Cardiac fibroblast (primary cell): ENCODE measurements at regions not wholly inside any gene's neighbourhood (a gene's known extent, or its start where the extent isn't known, plus 50 kb on each side); places are given as distances from the start of the nearest gene placed in this dataset.
A peak's percentile ranks its signal among the peaks of the same experiment; 100 is the strongest.
"Not testable (repeated sequence)": the region's sequence is repeated elsewhere in the genome, so short reads cannot be mapped to it uniquely, and the experiment has no call there.

ENCODE experiments used
- DNase-seq, 2 donors: peaks; one replicate each; pipeline versions ENCODE4 v3.0.0 to v3.0.0-alpha.2; 2010; ENCODE audit warnings: low read depth in 2 of 2
- H3K4me3 ChIP-seq, 2 donors: replicated peaks in 1 of 2; 1 replicate in 1 of 2; 2 replicates in 1 of 2; pipeline ENCODE4 v1.5.1; 2011; ENCODE audit warnings: low read depth in 2 of 2, low read length in 2 of 2, mild to moderate bottlenecking in 2 of 2, moderate library complexity in 1 of 2
- TF ChIP-seq, protein P1 (sequence below): IDR thresholded peaks from one replicate; pipeline ENCODE4 v1.5.1; 2011; ENCODE audit warnings: low read depth, mild to moderate bottlenecking, low read length, inconsistent platforms

DNA sequence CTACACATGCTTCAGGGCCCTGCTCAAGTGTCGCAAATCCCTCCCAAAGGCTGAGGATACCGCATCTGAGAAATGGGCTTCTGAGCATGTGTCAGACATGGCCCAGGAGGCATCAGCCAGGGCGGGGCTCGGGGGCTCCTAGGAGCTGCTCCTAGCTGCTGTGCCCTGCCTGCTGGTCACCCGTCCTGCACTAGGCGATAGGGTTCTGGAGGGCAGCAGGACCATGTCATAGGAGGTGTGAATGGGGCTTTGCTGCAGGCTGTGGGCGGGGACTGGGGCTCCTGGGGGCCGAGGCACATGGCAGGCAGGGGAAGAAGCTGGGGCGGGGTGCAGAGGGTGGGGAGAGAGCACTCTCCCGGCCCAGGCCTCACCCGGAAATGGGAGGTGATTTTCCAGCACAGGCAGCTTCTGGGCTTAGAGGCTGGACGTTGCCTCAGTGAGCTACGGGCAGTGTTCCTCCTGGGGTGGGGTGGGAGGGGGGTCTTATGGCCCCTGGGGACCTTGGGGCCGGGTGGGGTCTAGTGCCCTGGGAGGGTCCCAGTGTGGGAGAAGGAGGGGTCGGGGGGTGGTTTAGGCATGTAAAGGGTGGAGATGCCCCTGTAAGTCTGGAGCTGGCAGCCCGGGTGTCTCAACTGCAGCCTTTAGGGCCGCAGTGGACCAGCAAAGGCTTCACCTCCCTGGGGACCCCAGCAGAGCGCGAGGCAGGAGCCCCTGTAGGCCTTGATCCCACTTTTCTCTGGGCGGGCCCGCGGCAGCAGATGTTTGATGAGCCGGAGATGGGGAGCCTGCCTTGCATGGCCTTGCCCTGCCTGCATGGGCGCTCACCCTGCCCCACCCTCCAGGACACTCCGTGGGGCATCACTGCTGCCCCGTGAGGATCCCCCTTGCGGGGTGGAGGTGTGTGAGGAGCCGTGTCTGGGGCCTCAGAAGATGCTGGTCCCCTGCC, 98.6 kb upstream of the LRPAP1 start:
- TF ChIP-seq, protein P1, sequence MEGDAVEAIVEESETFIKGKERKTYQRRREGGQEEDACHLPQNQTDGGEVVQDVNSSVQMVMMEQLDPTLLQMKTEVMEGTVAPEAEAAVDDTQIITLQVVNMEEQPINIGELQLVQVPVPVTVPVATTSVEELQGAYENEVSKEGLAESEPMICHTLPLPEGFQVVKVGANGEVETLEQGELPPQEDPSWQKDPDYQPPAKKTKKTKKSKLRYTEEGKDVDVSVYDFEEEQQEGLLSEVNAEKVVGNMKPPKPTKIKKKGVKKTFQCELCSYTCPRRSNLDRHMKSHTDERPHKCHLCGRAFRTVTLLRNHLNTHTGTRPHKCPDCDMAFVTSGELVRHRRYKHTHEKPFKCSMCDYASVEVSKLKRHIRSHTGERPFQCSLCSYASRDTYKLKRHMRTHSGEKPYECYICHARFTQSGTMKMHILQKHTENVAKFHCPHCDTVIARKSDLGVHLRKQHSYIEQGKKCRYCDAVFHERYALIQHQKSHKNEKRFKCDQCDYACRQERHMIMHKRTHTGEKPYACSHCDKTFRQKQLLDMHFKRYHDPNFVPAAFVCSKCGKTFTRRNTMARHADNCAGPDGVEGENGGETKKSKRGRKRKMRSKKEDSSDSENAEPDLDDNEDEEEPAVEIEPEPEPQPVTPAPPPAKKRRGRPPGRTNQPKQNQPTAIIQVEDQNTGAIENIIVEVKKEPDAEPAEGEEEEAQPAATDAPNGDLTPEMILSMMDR: no peak
- H3K4me3 ChIP-seq: no peak overlapping the region
- peak in 1 of 2 donors; percentile 4 for DNase-seq

DNA sequence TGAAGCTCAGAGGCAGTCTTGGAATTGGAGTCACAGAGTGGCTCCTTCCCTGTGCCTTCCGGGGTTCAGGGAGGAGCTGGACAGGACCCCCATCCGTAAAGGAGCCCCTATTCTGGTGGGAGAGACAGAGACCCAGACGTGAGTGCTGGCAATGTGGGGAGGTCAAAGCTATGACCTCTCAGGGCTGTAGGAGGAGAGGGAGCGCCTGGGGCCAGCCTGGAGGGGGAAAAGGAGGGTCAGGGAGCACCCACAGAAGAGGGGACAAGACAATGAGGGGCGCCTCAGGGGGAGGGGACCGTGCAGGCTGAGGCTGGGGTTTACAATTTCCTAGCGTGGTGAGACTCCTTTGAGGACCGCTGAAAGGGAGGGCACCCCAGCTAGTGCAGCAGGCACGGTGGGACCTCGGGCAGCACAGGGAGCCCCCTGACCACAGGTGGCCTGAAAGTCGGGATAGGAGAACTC, 97.9 kb upstream of the LRPAP1 start:
- TF ChIP-seq, protein P1: no peak
- H3K4me3 ChIP-seq: no peak overlapping the region
- no peak for DNase-seq

- TF ChIP-seq, protein P1: no peak
- H3K4me3 ChIP-seq: no peak overlapping the region
- DNase-seq: no peak
Measured at GRCh38 chr4:3629665-3630064, 97.4 kb upstream of the LRPAP1 start.

DNA sequence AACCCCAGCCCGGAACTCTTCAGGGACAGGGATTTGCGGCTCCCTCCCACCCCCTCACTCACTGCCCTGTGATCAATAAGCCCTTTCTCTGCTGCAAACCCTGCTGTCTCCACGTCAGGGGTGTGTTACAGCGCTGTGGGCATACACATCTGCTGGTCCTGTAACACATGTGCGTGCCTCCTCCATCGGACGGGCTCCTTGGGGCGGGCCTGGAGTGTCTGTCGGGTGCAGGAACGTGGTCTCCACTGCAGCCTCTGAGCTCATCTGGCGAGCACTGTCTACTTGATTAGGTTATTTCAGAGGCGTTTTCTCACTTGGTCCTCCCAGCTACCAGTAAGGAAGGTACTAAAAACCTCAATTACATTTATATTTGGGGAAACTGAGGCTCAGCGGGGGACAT, 97.0 kb upstream of the LRPAP1 start:
- not testable (repeated sequence) for DNase-seq, H3K4me3 ChIP-seq

DNA sequence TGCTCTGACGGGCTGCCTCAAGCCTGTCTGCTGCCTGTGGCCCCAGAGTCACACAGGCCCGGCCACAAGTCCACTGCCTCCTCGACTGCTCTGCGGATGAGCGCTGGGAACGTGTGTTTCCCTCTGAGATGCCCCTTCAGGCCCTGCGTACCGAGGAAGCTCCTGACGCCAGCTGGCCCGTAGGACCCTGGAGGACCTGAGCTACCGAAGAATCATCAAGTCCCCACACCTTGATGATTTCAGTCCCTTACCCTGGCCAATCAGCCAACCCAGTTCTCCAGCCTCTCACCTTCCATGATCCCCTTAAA, 96.6 kb upstream of the LRPAP1 start:
- DNase-seq: no peak

DNA sequence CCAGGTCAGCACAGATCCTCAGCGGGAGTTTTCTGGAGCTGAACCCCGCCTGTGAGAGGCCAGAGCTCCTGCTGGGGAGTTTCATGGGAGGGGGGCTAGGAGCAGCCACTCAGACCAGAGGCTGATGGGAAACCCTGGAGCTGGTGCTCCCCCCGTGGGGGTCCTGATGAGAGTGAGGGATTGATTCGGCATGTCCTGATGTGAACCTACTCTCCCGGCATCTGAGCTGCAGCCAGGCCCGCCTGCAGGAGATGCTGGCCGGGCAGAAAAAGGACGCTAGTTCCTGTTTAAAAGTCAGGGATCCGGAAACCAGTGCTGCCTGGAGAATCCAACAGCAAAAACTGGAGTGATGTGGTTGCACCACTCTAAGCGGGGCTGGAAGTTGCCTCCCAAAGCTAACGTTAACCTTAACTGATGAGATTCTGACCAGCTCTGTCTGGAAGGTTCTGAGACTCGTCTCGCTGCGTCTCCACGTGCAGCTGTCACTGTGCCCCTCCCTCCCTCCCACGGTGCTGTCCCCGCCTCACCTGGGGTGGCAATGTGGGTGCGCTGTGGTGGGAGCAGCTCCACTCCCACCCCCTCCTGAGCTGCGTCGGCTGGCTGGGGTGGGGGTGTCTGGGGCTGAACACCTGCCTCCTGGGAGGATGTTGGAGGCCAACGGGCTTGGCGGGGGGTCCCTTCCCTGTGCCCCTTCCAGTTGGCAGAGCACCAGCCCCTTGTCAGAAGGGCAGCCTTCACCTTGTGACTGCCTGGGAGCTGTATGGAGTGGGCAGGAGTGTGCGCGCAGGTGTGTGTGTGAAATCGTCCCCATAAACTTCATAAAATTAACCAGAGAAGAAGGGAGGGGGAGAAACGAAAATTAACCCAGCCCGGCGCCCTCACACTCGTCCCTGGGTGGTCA, 96.0 kb upstream of the LRPAP1 start:
- H3K4me3 ChIP-seq, DNase-seq: not testable (repeated sequence)

More for the DNA sequence above, 96.6 kb upstream of the LRPAP1 start:
- no peak overlapping the region for H3K4me3 ChIP-seq
- TF ChIP-seq, protein P1: no peak

DNA sequence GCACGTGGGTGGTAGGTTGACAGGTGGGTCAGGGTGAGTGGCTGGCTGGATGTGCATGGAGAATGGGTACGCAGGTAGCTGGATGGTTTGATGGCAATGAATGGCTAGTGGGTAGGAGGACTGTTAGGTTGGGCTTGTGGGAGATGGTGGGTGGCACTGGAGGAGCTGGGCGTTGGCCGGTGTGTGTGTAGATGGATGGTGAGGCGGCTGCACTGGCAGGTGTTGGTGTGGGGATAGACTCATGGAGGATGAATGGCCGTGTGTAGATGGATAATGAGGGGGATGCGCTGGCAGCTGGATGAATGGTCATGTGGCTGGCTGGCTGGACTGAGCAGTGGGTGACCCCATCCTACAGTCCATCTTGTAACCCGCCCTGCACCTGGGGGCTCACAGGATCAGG, 95.2 kb upstream of the LRPAP1 start:
- H3K4me3 ChIP-seq, DNase-seq: not testable (repeated sequence)

DNA sequence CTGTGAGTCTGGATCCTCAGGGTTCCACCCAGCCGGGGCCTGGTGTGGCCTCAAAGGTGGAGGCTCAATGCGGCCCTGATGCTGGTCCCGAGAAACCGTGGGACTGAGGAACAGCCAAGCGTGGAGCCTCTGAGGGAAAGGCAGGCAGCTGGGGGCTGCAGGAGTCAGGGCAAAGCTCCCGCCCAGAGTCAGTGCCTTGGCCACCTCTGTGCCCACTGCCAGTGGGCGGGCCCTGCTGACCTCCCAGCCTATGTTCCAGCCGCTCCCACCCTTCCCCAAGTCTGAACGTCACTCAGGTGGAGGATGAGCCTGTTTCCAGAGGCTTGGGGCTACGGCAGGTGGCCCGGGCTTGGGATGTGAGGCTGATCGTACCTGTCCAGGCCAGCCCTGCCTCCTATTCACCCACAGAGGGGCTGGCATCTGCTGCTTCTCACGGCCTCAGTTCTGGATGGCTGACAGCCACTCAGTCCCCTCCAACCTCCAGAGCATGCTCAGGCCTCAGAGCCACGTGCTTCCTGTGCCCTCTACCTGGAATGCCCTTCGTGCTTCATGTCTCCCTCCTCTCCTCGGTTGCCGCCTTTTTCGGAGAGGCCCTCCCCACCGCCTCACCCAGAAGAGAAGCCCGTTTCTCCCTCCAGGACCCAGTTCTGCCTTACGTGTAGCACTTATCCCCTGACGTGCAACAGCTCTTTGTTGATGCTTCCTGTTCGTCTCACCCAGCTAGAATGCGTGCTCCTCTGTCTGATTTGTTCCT, 94.1 kb upstream of the LRPAP1 start:
- DNase-seq, H3K4me3 ChIP-seq: not testable (repeated sequence)

GRCh38 chr4:3625286-3625875, 93.2 kb upstream of the LRPAP1 start:
- H3K4me3 ChIP-seq, DNase-seq: not testable (repeated sequence)

DNA sequence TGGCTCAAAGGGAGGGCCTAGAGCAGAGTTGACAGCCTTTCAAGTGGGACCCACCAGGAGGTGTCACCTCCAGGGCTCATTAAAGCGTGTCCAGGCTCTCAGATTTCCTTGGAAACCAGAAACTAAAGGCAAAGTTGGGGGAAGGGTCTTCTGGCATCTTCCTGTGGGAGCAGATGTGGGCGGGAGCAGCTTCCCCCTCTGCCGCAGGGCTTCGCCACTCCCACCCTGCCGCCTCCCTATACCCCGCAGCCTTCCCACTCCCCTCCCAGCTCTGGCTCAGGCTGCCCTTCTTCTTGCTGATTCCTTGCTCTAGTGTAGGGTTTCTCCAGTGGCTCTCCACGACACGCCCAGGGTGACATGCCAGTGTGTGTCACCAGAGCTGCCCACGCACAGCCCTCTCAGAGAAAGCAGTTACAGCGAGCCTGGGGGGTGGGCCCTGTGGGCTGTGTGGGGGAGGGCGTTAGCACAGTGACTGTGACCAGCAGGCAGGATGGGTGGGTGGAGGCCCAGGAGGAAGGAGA, 91.6 kb upstream of the LRPAP1 start:
- H3K4me3 ChIP-seq, DNase-seq: not testable (repeated sequence)
